ENCODE measurements at regions not wholly inside any gene's neighbourhood (a gene's known extent, or its start where the extent isn't known, plus 50 kb on each side); places are given as distances from the start of the nearest gene placed in this dataset.

DNA sequence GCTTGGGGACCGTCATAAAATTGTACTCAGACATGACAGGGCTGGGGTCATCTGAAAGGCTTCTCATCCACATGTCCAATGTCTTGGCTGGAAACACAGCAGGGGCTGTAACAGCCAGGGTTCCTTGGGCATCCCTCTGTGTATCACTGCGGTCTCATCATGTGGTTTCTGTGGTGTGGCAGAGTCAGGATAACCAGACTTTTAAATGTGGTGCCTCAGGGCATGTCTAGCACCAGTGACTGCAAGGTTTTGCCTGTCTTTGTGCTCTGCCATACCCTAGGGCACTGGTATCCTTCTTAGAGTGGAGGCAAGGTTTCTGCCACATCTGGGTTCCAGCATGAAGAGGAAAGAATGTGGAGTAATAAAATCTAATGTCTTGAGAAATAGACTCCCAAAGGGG, 124.2 kb downstream of the PLEKHG1 start:
- ATAC-seq (ENCODE audit: low FRiP score in 2 of 2): peak in 1 of 2 donors; percentile 19
- no peak for TF ChIP-seq POLR2A (IDR thresholded peaks at IDR 0.05)
- no peak for TF ChIP-seq POLR2AphosphoS5 (IDR thresholded peaks at IDR 0.05)
- TF ChIP-seq, protein P1, sequence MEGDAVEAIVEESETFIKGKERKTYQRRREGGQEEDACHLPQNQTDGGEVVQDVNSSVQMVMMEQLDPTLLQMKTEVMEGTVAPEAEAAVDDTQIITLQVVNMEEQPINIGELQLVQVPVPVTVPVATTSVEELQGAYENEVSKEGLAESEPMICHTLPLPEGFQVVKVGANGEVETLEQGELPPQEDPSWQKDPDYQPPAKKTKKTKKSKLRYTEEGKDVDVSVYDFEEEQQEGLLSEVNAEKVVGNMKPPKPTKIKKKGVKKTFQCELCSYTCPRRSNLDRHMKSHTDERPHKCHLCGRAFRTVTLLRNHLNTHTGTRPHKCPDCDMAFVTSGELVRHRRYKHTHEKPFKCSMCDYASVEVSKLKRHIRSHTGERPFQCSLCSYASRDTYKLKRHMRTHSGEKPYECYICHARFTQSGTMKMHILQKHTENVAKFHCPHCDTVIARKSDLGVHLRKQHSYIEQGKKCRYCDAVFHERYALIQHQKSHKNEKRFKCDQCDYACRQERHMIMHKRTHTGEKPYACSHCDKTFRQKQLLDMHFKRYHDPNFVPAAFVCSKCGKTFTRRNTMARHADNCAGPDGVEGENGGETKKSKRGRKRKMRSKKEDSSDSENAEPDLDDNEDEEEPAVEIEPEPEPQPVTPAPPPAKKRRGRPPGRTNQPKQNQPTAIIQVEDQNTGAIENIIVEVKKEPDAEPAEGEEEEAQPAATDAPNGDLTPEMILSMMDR (IDR thresholded peaks at IDR 0.05): no peak
- TF ChIP-seq EP300 (IDR thresholded peaks at IDR 0.05): no peak
- no peaks in the 10 kb centered on the region for H3K27me3 ChIP-seq
- no peak overlapping the region for H3K4me3 ChIP-seq
- no peaks in the 10 kb centered on the region for H3K36me3 ChIP-seq
- 56 to 76% methylated on average over 2 of the region's 2 CpGs for WGBS, 2 donors
- H3K27ac ChIP-seq: peak overlapping the region in 1 of 4 donors; percentile 10
- no peaks in the 10 kb centered on the region for H3K9me3 ChIP-seq
- DNase-seq: no peak
- H3K4me1 ChIP-seq: peaks cover 0 to 17% (median 11%) of the 10 kb centered on the region in 4 donors

DNA sequence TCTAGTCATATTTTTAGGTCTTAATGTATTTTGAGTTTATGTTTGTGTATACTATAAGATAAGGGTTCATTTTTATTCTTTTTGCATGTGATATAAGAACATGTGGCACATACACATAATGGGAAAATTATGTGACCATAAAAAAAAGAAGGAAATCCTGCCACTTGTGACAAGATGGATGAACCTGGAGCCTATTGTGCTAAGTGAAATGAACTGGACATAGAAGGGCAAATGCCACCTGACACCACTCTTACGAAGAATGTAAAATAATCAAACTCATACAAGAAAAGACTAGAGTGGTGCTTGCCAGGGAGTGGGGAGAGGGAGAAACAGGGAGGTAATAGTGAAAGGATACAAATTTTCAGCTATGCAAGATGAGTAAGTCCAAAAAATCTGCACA, 126.1 kb downstream of the PLEKHG1 start:
- Histone ChIP-seq H3K27ac (no peak overlapping the region), H3K4me3 (no peak overlapping the region), H3K9me3 (no peaks in the 10 kb centered on the region), H3K36me3 (no peaks in the 10 kb centered on the region), H3K27me3 (no peaks in the 10 kb centered on the region), H3K4me1 (peaks cover 0 to 10% (median 5%) of the 10 kb centered on the region in 4 donors)
- ATAC-seq (ENCODE audit: low FRiP score in 2 of 2) (no peak), DNase-seq (no peak)
- no peak for TF ChIP-seq POLR2A (IDR thresholded peaks at IDR 0.05)
- no peak for TF ChIP-seq POLR2AphosphoS5 (IDR thresholded peaks at IDR 0.05)
- no peak for TF ChIP-seq EP300 (IDR thresholded peaks at IDR 0.05)
- TF ChIP-seq, protein P1 (IDR thresholded peaks at IDR 0.05): no peak
- WGBS, 2 donors: 0 to 53% methylated on average over 1 of the region's 1 CpG

DNA sequence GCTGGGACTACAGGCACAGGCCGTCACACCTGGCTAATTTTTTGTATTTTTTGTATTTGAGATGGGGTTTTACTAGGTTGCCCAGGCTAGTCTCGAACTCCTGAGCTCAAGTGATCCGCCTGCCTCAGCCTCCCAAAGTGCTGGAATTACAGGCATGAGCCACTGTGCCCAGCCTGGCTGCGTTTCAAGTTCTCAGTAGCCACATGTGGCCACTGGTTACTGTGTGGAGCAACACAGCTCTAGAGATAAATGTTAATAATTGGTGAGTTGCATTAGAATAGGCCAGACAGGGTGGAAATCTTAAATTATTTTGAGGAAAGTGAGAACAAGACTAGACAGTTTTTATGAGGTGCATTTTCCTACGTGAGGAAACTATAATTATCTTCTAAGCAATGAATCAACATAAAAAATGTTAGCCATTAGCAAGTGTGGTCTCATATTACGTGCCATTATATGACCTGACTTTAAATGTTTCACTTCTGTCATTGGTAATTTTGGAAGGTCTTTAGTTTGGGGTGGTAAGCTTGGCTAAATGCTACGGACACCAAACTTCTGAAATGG, 129.6 kb downstream of the PLEKHG1 start:
- Histone ChIP-seq H3K4me3 (no peak overlapping the region), H3K27ac (no peak overlapping the region), H3K4me1 (no peaks in the 10 kb centered on the region), H3K27me3 (no peaks in the 10 kb centered on the region), H3K9me3 (no peaks in the 10 kb centered on the region), H3K36me3 (peaks cover 0 to 10% (median 3%) of the 10 kb centered on the region in 4 donors)
- DNase-seq (no peak), ATAC-seq (ENCODE audit: low FRiP score in 2 of 2) (no peak)
- TF ChIP-seq EP300 (IDR thresholded peaks at IDR 0.05): no peak
- TF ChIP-seq, protein P1 (IDR thresholded peaks at IDR 0.05): no peak
- TF ChIP-seq POLR2A (IDR thresholded peaks at IDR 0.05): no peak
- TF ChIP-seq POLR2AphosphoS5 (IDR thresholded peaks at IDR 0.05): no peak
- WGBS, 2 donors: 94 to 96% methylated on average over 7 of the region's 7 CpGs

DNA sequence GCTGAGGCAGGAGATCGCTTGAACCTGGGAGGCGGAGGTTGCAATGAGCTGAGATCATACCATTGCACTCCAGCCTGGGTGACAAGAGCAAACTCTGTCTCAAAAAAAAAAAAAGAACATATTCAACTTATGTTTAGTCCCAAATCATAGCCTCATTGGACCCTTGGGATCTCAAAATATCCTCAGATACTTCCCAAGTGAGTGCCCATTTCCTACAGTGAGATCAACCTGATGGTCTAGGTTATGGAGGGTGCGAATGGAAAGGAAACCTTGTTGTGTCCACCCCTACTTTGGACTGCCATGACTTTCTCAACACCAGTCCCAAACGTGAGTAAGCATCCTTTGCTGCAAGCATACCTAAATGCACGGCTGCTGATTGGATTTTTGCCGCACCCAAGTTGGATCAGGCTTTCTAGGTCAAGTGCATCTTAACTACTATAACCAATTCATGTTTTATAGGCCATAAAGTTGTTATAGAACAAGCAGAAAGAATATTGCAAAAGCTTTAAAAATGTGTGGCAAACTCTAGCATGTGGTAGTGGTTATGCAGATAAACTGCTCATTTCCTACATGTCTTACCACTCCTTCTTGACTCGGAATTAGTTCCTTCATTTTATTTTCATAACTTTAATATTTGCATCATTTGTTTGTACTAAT, 131.2 kb downstream of the PLEKHG1 start:
- no peaks in the 10 kb centered on the region for H3K9me3 ChIP-seq
- no peaks in the 10 kb centered on the region for H3K4me1 ChIP-seq
- H3K27ac ChIP-seq: no peak overlapping the region
- H3K36me3 ChIP-seq: peaks cover 0 to 12% (median 4%) of the 10 kb centered on the region in 4 donors
- DNase-seq: peak in 1 of 2 donors; percentile 33
- TF ChIP-seq POLR2A (IDR thresholded peaks at IDR 0.05) (no peak), EP300 (IDR thresholded peaks at IDR 0.05) (no peak), POLR2AphosphoS5 (IDR thresholded peaks at IDR 0.05) (no peak)
- TF ChIP-seq, protein P1 (IDR thresholded peaks at IDR 0.05): no peak
- no peak for ATAC-seq (ENCODE audit: low FRiP score in 2 of 2)
- H3K4me3 ChIP-seq: no peak overlapping the region
- H3K27me3 ChIP-seq: no peaks in the 10 kb centered on the region
- 85 to 88% methylated on average over 7 of the region's 7 CpGs for WGBS, 2 donors
